CD4-positive, alpha-beta T cell treated with Interleukin-4 for 4 hours (primary cell): ENCODE measurements at regions not wholly inside any gene's neighbourhood (a gene's known extent, or its start where the extent isn't known, plus 50 kb on each side); places are given as distances from the start of the nearest gene placed in this dataset.

ENCODE experiments used
- DNase-seq: peaks from one replicate; pipeline ENCODE4 v3.0.0-alpha.2; 2020

DNA sequence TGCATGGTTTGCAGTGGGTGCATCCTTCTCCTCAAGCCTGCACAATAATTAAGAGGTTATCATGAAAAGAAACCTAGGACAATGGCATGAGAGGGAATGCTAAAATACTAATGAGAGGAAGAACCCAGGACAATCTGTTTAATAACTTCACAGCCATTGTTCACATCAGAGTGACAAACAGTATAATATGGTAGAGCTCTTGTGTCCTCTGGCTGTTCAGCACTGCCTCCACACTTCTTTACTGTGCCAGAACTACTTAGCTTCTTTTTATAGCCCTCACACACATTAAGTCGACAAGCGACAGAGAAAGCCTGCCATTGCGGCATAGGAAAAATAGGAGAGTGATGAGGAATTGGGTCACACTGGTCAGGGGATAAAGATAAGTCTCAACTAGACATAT lies 65.0 kb upstream of the MEIS2 start:
- no peak for DNase-seq

DNA sequence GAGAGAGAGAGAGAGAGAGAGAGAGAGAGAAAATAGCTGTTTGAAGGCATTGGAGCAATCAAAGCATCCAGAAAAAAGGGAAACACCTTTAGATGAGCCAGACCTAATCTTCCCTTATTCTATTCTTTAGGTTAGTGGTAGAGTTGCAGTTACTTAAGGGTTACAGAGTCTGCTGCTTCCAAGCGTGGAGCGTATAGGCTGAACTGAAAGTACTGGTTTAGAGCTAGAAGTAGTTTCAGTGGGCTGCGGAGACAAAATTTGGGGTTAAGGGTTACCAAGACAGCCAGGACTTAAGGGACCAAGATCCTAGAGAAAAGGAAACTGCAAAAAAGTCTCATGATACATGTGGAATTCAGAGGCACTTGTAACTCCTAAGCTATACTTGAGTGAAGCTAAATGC lies 66.1 kb upstream of the MEIS2 start:
- DNase-seq = no peak

DNA sequence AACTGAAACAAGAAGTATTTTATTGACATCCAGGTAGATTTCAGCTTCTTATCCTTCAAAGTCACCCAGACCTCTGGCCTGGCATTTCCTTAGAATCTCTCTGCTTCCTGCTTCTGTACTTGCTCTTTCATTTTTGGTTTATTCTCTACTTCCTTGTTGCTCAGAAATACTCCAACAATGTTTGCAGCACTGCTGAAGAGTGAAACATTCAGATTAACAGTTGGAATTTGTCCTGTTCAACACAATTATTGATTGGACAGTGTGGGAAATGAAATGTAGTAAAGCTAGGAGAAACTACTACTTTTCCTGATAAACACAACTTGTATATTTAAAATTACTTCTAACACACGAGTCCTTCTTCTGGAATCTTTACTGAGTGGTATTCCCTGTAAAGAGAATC lies 81.0 kb upstream of the MEIS2 start:
- DNase-seq = no peak

GRCh38 chr15:37199545-37199944 lies 99.2 kb upstream of the MEIS2 start:
- no peak for DNase-seq

GRCh38 chr15:37203050-37203449 lies 102.7 kb upstream of the MEIS2 start:
- DNase-seq = no peak

DNA sequence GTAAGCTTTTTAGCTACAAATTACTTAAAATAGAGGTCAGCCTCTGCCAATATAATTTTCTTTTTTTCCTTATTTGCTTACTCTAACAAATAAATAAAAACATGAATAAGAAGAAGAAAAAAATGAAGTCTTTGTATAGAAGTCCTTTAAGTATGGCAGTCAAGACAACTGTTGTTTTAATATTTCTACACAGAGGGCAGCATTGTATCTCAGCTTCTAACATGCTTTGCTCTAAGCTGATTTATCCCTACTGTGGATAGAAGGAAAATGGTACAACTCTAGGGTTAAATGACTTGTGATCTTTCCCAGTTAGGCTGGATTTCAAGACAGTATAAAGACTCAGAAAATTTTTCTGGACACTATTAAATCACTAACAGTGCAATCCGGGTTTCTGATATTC lies 104.3 kb upstream of the MEIS2 start:
- DNase-seq = no peak

DNA sequence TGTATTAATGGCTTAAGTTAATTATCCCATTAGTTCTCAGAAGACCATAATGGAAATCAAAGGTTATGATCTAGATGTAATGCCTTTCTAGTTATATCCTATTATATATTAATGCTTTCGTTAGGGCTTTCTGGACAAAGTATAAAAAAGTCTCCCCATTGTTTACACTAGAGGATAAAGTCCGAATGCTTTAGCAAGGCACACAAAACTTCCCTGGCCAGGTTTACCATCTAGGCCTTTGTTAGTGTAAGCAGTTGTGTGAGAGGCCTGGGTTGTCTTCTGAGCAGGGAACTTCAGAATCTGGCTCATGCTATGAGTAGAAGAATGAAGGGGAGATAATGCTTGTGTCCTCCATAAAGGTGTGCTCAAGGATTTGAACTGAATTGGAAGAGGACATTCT lies 106.3 kb upstream of the MEIS2 start:
- DNase-seq = no peak

DNA sequence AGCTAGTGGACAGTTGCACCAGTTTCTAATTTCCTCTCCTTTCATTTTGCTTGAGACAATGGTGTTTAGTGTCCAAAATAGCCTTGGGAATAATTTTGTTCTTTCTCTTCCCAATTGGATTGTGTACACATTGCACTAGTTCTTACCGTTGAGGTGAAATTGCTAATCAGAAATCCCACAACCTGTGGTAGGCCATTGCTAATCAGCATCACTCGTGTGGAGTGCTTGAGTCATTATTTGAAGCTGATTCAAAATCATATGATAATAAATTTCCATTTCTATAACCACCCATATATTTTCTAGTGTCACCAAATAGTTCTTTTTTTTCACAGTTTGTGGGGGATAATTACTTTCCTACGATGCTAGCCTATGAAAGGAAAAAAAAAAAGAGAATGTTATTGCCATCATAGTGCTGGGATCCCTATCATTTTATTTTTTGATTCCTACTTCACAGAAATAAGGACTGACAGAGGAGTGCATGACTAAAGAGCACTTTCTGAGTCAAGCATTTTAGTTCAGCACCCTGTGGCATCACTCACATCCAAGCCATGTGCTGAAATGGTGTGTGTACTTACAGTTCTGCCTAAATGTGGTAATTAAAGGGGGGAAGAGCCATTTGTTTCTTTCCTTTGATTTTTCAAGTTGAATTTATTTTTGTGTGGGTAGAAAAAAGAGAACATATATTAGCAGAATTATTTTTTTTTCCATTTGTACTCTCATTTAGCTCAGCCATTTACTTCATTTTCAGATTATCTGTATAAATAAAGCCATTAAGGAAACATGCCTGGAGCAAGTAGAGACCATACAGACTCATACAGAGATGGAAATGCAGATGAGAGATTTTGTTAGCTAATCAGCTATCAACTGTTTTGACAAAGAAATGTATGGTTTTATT lies 108.0 kb upstream of the MEIS2 start:
- no peak for DNase-seq

DNA sequence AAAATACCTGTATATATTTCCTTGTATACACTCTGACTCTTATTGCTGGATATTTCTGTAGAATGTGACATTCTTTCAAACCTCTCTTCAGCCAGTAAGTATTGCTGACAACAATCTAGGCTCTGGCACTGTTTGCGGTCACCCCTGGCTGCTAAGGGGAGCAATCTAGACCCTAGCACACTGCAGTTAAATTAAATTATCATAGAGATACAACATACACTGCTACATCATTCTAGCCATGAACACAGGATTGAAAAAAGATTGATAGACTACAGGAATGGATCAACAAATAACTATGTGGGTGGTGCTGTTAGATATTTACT lies 108.7 kb upstream of the MEIS2 start:
- DNase-seq = no peak

- no peak for DNase-seq
These were observed 117.2 kb upstream of the MEIS2 start for GRCh38 chr15:37217567-37217966.

- no peak for DNase-seq
These were observed 118.1 kb upstream of the MEIS2 start for GRCh38 chr15:37218351-37218916.

DNA sequence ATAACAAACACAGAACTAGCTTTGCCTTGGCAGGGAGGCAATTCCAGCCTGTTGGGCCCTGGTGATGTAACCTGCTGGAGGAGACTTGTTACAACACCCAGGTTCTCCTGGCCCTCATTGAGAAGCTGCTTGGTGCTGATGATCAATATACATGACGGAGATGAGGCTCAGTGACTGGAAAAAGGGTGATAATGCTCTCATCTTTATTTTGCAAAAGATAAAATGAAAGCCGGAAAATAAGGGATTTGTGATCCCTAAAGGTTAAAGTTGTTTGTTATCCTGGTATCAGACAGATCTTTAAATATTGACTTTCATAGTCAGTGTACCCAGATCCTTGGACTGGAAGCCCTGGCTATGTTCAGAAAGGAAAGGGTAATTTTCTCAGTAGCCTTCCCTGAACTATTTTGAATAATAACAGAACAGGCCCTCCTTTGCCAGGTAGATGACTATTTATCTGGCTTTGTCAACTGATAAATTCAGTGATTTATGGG lies 118.9 kb upstream of the MEIS2 start:
- DNase-seq = no peak

DNA sequence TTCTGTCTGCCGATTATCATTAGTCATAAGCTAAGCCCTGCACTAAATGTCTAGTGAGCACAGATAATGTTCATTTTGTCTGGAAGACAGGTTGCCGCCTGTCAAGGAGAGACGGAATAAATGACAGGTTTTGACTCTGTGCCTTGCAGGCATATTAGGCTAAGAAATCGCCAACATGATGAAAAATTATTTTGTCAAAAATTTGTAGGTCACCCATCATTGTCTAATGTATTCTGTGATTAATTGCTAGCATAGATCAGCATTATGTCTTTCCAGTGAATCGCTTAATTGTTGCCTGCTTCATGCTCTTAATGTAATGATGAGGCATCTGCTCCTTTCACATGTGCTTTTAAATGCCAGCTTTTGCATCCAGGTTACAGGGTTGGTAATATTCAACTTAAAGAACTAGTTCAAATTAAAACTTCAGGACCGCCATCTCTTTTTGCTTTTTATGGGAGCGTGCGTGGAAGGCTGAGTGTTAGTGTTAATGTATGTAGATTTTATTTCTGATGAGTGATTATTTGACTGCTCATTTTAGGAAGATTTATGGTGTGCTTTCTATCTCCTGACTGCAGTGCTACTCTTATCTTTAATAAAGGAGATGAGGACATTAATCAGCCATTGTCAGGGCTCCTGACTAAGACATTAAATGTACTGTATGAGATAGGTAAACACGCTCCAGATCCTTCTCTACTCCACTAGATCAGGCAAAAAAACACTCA lies 120.8 kb upstream of the MEIS2 start:
- DNase-seq = no peak

GRCh38 chr15:37221671-37222145 lies 121.4 kb upstream of the MEIS2 start:
- no peak for DNase-seq

DNA sequence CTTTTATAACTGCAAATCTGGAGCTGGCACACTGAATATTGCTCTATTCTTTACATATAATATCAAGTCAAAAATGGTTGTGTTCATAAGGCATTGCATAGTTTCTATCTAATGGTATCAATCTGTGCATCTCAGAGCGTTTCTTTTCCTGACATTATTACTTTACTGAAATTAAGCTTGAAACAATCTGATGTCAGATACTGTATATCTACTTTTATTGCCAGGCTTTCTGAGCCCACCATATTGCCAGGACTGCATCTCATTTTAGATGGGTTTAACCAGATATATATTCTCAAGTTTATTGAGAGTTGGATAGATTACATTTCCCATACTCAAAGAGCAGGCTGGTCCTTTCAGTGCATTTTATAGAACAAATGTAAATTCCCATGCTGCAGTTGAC lies 122.7 kb upstream of the MEIS2 start:
- no peak for DNase-seq

GRCh38 chr15:37229855-37230619 lies 129.7 kb upstream of the MEIS2 start:
- DNase-seq = no peak

DNA sequence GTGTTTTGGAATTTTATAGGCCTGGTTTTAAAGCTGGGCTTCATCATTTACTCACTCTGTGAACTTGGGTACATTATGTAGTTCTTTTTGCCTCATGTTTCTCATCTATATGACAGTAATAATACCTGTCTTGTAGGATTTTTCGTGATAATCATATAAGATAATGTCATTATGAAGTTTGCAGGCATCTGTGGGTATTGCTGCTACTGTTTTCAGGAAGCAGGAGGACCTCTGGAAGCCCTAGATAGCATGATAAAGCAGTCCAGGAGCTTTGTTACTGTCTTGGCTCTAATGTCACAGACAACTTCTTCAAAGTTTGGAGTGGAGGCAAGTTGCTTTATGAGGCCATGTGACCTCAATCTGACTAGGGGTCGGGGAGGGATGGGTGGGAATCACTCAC lies 145.0 kb upstream of the MEIS2 start:
- no peak for DNase-seq

DNA sequence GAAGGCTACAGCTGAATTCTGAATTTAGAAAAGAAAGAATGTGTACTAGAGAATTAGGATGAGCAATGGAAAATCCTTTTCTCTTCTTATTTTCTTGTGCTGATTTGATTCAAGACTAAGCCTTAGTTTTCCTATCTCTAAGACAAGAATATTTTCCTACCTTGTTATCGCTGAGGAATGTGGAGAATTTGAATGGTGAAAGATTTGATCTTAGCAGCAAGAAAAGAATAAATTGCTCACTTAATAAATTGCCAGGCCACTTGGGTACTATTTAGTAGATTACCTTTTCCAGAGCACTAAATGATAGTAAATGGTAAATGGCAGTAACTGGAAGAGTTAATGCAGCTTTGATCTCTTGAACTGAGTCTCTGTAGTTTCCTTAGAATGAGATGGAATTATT lies 145.7 kb upstream of the MEIS2 start:
- no peak for DNase-seq

DNA sequence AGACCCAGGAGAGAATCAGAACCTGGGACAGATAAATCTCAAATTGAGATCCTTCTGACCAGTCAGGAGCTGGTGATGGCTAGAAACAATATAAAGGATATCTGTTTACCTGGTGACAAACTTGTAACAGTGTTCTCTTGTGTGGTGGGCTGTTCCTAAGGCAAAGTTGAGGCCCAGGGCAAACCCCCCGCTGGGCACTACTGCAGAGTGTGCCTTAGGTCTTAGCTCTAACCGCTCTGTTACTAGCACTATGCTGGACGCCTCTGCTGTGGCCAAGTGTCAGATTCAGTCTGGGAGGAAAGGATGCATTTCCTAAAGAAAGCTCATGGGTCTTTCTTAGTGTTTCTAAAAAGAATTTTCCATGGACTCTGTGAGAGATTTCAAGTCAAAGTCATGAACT lies 146.5 kb upstream of the MEIS2 start:
- DNase-seq = no peak

GRCh38 chr15:37249249-37249648 lies 148.9 kb upstream of the MEIS2 start:
- no peak for DNase-seq

- DNase-seq = no peak
These were observed 152.2 kb upstream of the MEIS2 start for GRCh38 chr15:37252530-37252929.

DNA sequence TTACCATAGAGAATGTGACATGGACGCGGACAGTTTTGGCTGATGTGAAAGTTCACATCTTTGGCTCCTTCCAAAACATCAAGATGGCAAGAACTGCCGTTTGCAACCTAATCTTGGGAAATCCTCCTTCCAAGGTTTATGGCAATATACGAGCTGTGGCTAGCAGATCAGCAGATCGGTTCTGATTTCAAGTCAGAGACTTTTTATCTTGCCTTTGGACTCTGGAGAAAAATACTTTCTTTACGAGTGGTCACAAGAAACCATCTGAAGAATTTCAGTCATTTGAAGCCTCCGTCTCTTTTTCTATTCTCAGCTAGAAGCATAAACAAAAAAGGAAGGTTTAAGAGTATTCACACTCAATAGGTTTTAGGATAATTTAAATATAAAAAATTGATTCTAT lies 153.5 kb upstream of the MEIS2 start:
- DNase-seq = no peak

- DNase-seq = no peak
These were observed 159.9 kb upstream of the MEIS2 start for GRCh38 chr15:37260255-37260654.
